Mucosa of rectum (tissue), 2 donors: ENCODE measurements at regions not wholly inside any gene's neighbourhood (a gene's known extent, or its start where the extent isn't known, plus 50 kb on each side); places are given as distances from the start of the nearest gene placed in this dataset.

Source experiments
- H3K27ac ChIP-seq, 2 donors: one replicate each; pipeline ENCODE4 v1.7.0; 2013; ENCODE audit warnings: inconsistent platforms in 2 of 2, low read depth in 2 of 2, low read length in 2 of 2
- H3K27me3 ChIP-seq, 2 donors: one replicate each; pipeline ENCODE4 v1.7.0; 2013; ENCODE audit warnings: low read length in 2 of 2; ENCODE audit not compliant: control insufficient read depth in 2 of 2, insufficient read depth in 2 of 2
- H3K36me3 ChIP-seq, 2 donors: one replicate each; pipeline ENCODE4 v1.7.0; 2013; ENCODE audit warnings: low read length in 2 of 2; ENCODE audit not compliant: control insufficient read depth in 2 of 2, insufficient read depth in 2 of 2
- H3K4me1 ChIP-seq, 2 donors: one replicate each; pipeline ENCODE4 v1.7.0; 2013; ENCODE audit warnings: low read length in 2 of 2, mild to moderate bottlenecking in 1 of 2; ENCODE audit not compliant: control insufficient read depth in 2 of 2, insufficient read depth in 2 of 2
- H3K4me3 ChIP-seq, 2 donors: one replicate each; pipeline ENCODE4 v1.7.0; 2013; ENCODE audit warnings: low read length in 2 of 2
- H3K9ac ChIP-seq, 2 donors: one replicate each; pipeline ENCODE4 v1.7.0; 2013; ENCODE audit warnings: low read length in 2 of 2, low read depth in 1 of 2, mild to moderate bottlenecking in 1 of 2
- H3K9me3 ChIP-seq, 2 donors: one replicate each; pipeline ENCODE4 v1.7.0; 2013; ENCODE audit warnings: low read length in 2 of 2; ENCODE audit not compliant: control insufficient read depth in 2 of 2
- donor health status: healthy.
- donor health status: Normal muscosa, but diverticular disease.

- H3K36me3 ChIP-seq: no peaks in the 10 kb centered on the region
Measured at GRCh38 chr2:19300961-19301360, 57.5 kb downstream of the OSR1 start.

DNA sequence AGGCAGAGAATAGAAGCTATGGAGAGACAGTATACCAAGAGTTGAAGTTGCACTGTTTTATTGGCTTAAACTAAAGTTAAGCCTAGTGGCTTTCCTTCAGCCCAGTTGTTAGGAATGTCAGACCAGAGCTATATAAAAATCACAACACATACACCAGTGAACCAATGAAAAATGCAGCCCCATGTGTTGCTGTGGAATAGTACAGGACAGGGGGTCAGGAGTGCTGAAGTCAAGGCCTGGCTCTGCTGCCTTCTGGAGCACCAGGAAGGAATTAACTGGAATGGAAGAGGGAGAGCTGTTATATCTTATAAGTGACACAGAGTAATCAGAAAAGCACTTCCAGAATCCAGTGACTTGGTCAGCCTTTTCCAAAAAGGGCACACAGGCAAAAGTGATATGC, 58.9 kb downstream of the OSR1 start:
- H3K9ac ChIP-seq: no peak overlapping the region
- no peak overlapping the region for H3K4me3 ChIP-seq
- H3K27ac ChIP-seq: no peak overlapping the region
- H3K4me1 ChIP-seq: no peaks in the 10 kb centered on the region
- H3K9me3 ChIP-seq: no peaks in the 10 kb centered on the region
- no peaks in the 10 kb centered on the region for H3K27me3 ChIP-seq
- no peaks in the 10 kb centered on the region for H3K36me3 ChIP-seq

More at GRCh38 chr2:19300961-19301360, 57.5 kb downstream of the OSR1 start:
- Histone ChIP-seq H3K27ac (no peak overlapping the region), H3K9ac (no peak overlapping the region), H3K4me3 (no peak overlapping the region), H3K27me3 (no peaks in the 10 kb centered on the region), H3K4me1 (no peaks in the 10 kb centered on the region), H3K9me3 (no peaks in the 10 kb centered on the region)

- Histone ChIP-seq H3K36me3 (no peaks in the 10 kb centered on the region), H3K27me3 (no peaks in the 10 kb centered on the region), H3K27ac (no peak overlapping the region), H3K4me1 (no peaks in the 10 kb centered on the region), H3K4me3 (no peak overlapping the region), H3K9me3 (no peaks in the 10 kb centered on the region), H3K9ac (no peak overlapping the region)
Measured at GRCh38 chr2:19299032-19299431, 59.4 kb downstream of the OSR1 start.

GRCh38 chr2:19297716-19298115, 60.7 kb downstream of the OSR1 start:
- Histone ChIP-seq H3K9me3 (no peaks in the 10 kb centered on the region), H3K27ac (no peak overlapping the region), H3K4me1 (no peaks in the 10 kb centered on the region), H3K36me3 (no peaks in the 10 kb centered on the region), H3K4me3 (no peak overlapping the region), H3K27me3 (no peaks in the 10 kb centered on the region), H3K9ac (no peak overlapping the region)

- H3K9ac ChIP-seq: no peak overlapping the region
- no peaks in the 10 kb centered on the region for H3K36me3 ChIP-seq
- H3K27ac ChIP-seq: no peak overlapping the region
- no peak overlapping the region for H3K4me3 ChIP-seq
- no peaks in the 10 kb centered on the region for H3K9me3 ChIP-seq
- no peaks in the 10 kb centered on the region for H3K4me1 ChIP-seq
- H3K27me3 ChIP-seq: no peaks in the 10 kb centered on the region
Measured at GRCh38 chr2:19295998-19296502, 62.4 kb downstream of the OSR1 start.

GRCh38 chr2:19292007-19292406, 66.4 kb downstream of the OSR1 start:
- Histone ChIP-seq H3K9ac (no peak overlapping the region), H3K4me1 (no peaks in the 10 kb centered on the region), H3K4me3 (no peak overlapping the region), H3K27ac (no peak overlapping the region), H3K27me3 (no peaks in the 10 kb centered on the region), H3K9me3 (no peaks in the 10 kb centered on the region), H3K36me3 (no peaks in the 10 kb centered on the region)

- H3K9ac ChIP-seq: no peak overlapping the region
- H3K27me3 ChIP-seq: no peaks in the 10 kb centered on the region
- no peak overlapping the region for H3K4me3 ChIP-seq
- H3K4me1 ChIP-seq: no peaks in the 10 kb centered on the region
- H3K27ac ChIP-seq: no peak overlapping the region
- H3K36me3 ChIP-seq: no peaks in the 10 kb centered on the region
- H3K9me3 ChIP-seq: no peaks in the 10 kb centered on the region
Measured at GRCh38 chr2:19288291-19288690, 70.1 kb downstream of the OSR1 start.

GRCh38 chr2:19287324-19287723, 71.1 kb downstream of the OSR1 start:
- H3K27ac ChIP-seq: no peak overlapping the region
- no peaks in the 10 kb centered on the region for H3K4me1 ChIP-seq
- H3K36me3 ChIP-seq: no peaks in the 10 kb centered on the region
- H3K4me3 ChIP-seq: no peak overlapping the region
- no peak overlapping the region for H3K9ac ChIP-seq
- no peaks in the 10 kb centered on the region for H3K27me3 ChIP-seq
- no peaks in the 10 kb centered on the region for H3K9me3 ChIP-seq

DNA sequence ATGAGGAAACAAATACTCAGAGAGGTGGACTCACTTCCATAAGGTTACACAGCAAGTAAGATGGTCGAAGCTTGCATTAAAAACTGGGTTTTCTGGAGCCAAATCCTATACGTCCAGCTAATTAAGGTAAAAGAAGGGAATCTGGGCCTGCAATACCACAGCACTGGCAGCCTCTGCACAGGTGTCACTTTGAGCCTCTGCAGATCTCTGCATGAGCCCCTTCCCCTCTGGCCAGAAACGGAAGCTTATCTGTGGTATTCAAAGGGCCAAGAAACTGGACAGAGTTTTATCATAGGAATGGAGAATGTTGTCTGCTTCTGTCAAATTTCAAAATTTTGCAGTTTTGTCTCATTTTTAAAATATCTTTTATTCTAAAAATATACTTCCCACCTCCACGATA, 76.1 kb downstream of the OSR1 start:
- no peaks in the 10 kb centered on the region for H3K4me1 ChIP-seq
- no peaks in the 10 kb centered on the region for H3K9me3 ChIP-seq
- no peaks in the 10 kb centered on the region for H3K36me3 ChIP-seq
- H3K27ac ChIP-seq: no peak overlapping the region
- H3K27me3 ChIP-seq: no peaks in the 10 kb centered on the region
- no peak overlapping the region for H3K4me3 ChIP-seq
- H3K9ac ChIP-seq: no peak overlapping the region

DNA sequence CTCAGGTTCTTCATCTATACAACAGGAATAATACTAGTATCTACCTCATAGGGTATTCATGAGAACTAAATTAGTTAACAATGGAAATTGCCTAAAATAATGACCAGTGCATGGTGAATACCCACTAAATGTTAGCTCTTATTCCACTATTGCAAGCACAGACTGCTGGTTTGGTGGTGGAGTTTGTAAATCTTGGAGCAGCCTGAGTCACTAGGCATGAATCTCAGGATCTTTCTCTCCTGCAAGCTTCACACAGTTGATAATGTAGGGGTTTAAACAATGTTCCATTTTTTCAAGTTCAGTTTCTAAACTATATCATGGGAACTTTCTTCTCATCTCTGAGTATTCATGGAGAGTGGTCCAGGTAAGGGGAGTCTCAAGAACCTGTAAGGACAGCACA, 84.0 kb downstream of the OSR1 start:
- Histone ChIP-seq H3K27me3 (no peaks in the 10 kb centered on the region), H3K4me3 (no peak overlapping the region), H3K27ac (no peak overlapping the region), H3K9me3 (no peaks in the 10 kb centered on the region), H3K4me1 (no peaks in the 10 kb centered on the region), H3K9ac (no peak overlapping the region), H3K36me3 (no peaks in the 10 kb centered on the region)

DNA sequence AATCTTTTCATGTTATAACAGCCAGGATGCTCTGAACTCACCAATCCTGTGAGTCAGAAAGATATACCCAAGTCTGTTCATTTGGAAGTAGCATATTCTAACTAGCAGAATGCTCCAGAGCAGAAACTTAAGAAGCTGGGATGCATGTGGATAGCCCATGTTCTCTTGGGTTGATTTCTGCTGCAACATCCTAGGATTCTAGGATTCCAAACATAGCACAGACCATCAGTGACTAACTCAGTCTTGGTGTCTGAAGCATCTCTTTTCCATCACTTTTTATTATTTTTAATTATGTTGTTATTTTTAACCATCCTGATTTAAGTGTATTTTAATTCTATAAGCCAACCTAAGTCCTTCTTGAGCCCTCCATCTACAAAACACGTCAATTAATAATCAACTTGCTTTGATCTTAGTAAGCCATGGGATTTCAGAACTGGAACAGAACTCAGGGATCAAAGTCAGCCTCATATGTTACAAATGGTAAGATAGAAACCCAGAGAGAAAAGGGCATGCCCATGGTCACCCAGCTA, 85.4 kb downstream of the OSR1 start:
- no peaks in the 10 kb centered on the region for H3K36me3 ChIP-seq
- no peak overlapping the region for H3K9ac ChIP-seq
- H3K4me3 ChIP-seq: no peak overlapping the region
- H3K9me3 ChIP-seq: no peaks in the 10 kb centered on the region
- no peaks in the 10 kb centered on the region for H3K4me1 ChIP-seq
- no peaks in the 10 kb centered on the region for H3K27me3 ChIP-seq
- no peak overlapping the region for H3K27ac ChIP-seq
